GM10266 (cell line): ENCODE measurements at regions not wholly inside any gene's neighbourhood (a gene's known extent, or its start where the extent isn't known, plus 50 kb on each side); places are given as distances from the start of the nearest gene placed in this dataset.

Experiments
- DNase-seq: peaks from one replicate; pipeline ENCODE4 v3.0.0; 2012; ENCODE audit errors: extremely low spot score
- TF ChIP-seq, protein P1 (sequence below): IDR thresholded peaks from 2 replicates; pipeline ENCODE4 v1.5.1; 2012; ENCODE audit warnings: mild to moderate bottlenecking, low read depth; ENCODE audit not compliant: control insufficient read depth, insufficient read depth; ENCODE audit errors: missing control alignments

DNA sequence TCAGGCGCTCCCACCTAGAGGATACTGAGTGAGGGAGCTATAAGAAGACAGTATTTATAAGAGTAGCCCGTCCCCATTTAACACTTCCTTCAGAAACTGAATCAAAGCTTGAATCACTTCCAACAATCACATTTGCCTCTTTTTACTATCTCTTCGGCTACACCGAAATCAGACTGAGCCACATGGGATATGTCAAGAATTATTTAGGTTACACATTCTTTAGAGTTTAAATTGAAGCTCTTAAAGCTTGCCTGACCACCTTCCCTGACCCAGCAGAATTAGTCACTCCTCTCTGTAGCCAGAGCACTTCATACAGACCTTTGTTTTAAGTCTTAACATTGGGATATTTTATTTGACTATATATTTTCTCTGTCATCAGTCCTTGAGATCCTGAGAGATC, 163.7 kb downstream of the MAFB start:
- TF ChIP-seq, protein P1, sequence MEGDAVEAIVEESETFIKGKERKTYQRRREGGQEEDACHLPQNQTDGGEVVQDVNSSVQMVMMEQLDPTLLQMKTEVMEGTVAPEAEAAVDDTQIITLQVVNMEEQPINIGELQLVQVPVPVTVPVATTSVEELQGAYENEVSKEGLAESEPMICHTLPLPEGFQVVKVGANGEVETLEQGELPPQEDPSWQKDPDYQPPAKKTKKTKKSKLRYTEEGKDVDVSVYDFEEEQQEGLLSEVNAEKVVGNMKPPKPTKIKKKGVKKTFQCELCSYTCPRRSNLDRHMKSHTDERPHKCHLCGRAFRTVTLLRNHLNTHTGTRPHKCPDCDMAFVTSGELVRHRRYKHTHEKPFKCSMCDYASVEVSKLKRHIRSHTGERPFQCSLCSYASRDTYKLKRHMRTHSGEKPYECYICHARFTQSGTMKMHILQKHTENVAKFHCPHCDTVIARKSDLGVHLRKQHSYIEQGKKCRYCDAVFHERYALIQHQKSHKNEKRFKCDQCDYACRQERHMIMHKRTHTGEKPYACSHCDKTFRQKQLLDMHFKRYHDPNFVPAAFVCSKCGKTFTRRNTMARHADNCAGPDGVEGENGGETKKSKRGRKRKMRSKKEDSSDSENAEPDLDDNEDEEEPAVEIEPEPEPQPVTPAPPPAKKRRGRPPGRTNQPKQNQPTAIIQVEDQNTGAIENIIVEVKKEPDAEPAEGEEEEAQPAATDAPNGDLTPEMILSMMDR: no peak
- DNase-seq: no peak

DNA sequence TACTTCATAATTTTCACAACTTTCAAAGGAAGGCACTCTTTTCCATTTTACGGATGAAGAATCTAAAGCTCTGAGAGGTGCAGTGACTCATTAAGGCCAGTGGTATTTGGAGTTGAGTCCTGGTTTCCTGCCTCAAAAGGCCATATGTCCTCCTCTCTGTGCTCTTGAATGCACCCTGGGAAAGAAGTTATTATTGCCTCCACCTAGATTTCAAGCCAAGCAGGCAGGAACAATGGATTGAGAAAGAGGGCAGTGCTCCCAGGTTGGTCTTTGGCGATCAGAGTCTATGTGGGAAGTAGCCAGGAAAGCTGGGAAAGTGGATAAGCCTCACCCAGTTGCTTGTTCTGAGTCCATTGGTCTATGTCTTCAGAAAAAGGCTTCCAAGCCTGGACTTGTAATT, 165.0 kb downstream of the MAFB start:
- DNase-seq: no peak
- TF ChIP-seq, protein P1: no peak

DNA sequence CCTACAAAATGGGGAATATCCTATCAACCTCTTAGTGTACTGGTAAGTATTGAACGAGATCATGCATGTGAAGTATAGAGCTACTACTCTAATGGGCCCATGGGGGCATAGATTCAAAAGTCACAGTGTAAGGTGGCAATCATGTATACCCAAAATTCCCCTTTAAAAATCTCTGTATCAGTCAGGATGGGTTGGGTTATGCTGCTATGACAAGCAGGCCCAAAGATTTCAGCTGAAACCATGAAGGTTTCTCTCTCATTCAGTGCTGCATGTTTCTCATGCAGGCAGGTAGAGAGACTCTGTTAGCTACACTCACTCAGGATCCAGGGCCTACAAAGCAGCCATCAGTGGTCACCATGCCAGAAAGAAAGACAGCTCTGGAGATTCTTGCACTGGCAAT, 166.6 kb downstream of the MAFB start:
- no peak for DNase-seq
- TF ChIP-seq, protein P1: no peak

DNA sequence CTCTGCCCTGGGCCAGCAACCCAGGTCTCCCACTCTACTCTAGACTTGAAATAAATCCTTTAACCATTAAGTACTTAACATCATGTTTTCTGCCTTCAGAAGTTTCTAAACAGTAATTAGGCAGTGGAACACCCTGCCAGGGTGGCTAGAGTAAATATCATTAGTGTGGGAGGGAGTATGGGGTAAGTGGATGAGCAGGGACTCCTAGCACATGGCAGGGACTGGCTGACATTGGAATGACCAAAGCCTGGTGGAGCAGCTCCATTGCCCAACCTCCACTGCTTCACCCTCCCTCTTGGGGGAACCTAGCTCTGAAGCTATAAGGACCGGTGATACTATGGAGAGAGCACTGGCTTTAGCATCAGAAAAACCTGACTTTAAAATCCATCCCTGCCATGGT, 167.1 kb downstream of the MAFB start:
- TF ChIP-seq, protein P1: no peak
- no peak for DNase-seq

DNA sequence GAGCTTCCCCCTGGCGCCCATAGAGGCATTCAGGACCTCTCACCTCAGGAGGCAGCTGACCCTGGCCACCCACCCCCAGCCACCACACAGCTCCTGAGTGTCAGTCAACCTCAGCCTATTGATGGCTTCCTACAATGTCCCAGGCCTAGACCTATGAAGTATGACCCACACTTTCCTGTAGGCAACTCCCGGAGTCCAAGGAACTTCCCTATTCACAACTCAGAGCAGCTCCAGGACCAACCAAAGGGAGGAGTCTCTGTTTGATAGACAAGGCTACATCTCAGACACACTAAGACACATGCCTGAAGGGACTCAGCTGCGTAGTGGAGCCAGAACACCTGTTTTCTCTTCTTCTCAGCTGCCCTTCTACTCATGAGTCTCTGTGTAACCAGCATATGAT, 169.1 kb downstream of the MAFB start:
- TF ChIP-seq, protein P1: no peak
- no peak for DNase-seq

DNA sequence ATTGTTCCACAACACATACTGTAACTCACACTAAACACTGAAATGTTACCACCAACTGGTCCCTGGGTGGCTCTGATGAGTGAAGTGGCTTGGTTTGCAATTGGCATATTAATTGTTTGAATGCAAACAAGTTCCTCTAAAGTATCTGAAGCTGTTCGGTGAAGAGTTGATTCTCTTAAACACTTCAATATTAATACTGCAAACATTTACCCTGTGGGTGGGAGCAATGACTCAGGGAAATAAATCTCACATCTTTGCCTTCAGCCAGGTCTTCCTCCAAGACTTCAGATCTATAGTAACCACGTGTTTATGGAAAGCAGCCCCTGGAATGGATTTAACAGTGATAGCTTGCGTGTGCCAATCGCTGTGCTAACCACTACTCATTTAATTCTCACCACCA, 176.0 kb downstream of the MAFB start:
- no peak for DNase-seq
- TF ChIP-seq, protein P1: no peak

DNA sequence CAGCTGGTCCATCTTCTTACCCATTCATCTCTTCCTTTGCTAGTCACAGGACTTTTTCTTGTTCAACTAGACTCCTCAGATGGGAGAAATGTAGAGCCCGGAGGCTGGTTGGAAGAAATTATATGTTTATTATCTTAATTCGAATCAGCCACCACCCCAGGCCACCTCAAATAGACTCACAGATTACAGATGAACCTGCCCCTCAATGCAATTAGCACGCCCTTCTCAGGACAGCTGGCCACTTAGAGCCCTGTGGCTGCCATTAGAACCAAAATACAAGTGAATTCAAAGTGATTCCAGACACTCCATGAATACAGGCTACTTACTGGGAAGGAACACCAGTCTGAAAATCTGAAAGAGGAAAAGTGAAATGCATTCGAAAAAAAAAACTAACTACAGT, 176.4 kb downstream of the MAFB start:
- TF ChIP-seq, protein P1: no peak
- no peak for DNase-seq
